Fibroblast of mammary gland (primary cell): ENCODE measurements at regions not wholly inside any gene's neighbourhood (a gene's known extent, or its start where the extent isn't known, plus 50 kb on each side); places are given as distances from the start of the nearest gene placed in this dataset.
"Not testable (repeated sequence)": the region's sequence is repeated elsewhere in the genome, so short reads cannot be mapped to it uniquely, and the experiment has no call there.

ENCODE experiments used
- DNase-seq: peaks from one replicate; pipeline ENCODE4 v3.0.0-alpha.2; 2010; ENCODE audit warnings: low read depth
- H3K4me3 ChIP-seq: 2 replicates; pipeline ENCODE4 v1.5.1; 2011; ENCODE audit warnings: low read depth, mild to moderate bottlenecking, low read length, moderate library complexity; ENCODE audit not compliant: control insufficient read depth
- CTCF ChIP-seq: conservative IDR thresholded peaks from 2 replicates; pipeline ENCODE4 v1.5.1; 2011; ENCODE audit warnings: low read depth, low read length, inconsistent platforms; ENCODE audit not compliant: control insufficient read depth, insufficient read depth

DNA sequence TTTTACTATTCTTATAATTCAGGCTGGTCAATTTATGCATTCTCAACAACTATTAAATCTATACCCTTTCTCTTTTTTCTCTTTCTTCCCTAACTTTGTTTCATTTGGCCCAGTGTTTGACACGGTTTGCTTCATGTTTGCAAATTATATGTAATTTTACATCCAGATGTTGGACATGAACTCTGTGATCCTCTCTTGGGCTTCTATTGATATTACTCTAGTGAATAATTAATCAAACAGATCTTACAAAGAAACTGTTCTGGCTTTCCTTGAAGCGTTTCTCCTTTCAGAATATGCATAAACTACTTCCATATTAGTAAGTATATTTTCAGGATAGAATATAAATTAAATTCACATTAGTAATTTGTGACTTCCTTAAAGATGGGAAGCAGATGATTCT, 225.1 kb upstream of the TMEFF2 start:
- DNase-seq, result no peak
- no peak for TF ChIP-seq CTCF
- H3K4me3 ChIP-seq, result no peak overlapping the region

- H3K4me3 ChIP-seq, result no peak overlapping the region
- no peak for DNase-seq
- TF ChIP-seq CTCF, result no peak
Observed at GRCh38 chr2:192416060-192416459, 221.3 kb upstream of the TMEFF2 start.

- TF ChIP-seq CTCF, result no peak
- DNase-seq, result no peak
- H3K4me3 ChIP-seq, result no peak overlapping the region
Observed at GRCh38 chr2:192414794-192415193, 220.1 kb upstream of the TMEFF2 start.

DNA sequence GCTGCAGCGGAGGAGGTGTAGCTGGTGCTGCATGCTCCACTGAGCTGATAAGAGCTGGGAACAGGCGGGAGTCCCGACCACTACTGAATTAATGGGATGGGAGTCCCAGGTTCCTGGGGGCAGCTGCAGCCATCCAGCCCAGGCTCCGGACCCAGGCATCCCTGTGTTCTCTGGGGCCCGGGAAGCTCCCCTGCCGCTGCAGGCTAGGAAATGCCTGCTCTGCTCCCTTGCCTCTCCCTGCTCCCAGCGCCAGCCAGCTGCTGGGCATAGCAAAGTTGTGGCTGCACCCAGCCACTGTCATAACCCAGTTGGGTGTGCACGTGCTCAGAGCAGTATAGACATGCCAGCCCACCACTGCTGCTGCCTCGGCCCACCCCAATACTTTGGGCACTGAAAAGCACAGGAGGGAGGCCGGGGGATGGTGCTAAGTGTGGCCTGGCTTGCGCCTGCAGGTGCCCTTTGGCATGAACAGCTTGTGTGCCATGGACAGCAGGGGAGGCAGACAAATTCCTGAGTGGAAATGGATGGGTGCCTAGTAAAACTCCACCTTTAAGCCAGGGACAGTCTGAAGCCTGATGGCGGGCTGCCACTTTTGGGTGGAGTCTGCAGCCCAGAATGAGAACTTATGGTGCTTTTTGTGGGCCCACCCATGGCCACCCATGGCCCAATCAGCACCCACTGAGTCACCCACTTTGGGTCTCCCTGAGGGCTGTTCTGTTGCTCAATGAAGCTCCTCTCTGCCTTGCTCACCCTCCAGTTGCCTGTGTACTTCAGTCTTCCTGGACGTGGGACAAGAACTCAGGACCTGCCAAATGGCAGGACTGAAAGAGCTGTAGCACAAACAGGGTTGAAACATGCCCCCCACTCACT, 219.3 kb upstream of the TMEFF2 start:
- peak; percentile 2 for DNase-seq
- no peak overlapping the region for H3K4me3 ChIP-seq
- no peak for TF ChIP-seq CTCF

- not testable (repeated sequence) for H3K4me3 ChIP-seq, DNase-seq
Observed at GRCh38 chr2:192412866-192413265, 218.1 kb upstream of the TMEFF2 start.

DNA sequence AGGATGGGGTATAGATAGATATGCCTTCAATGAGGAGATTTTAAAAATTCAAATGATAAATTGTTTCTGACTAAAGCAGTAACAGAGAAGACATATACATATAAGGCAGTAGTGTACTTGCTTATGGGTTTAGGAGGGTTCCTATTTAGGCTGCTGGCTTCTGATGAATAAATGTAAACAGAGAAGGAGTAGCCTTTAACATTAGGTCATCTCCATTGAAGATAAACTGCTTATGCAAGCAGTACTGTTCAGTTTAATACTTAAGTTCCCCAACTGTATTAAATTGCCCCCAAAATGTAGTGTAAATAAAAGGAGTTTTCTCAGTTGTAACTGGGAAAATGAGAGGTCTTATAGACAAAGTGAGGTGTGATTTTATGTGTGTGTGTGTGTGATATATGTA, 217.7 kb upstream of the TMEFF2 start:
- no peak overlapping the region for H3K4me3 ChIP-seq
- no peak for DNase-seq
- TF ChIP-seq CTCF, result no peak

- H3K4me3 ChIP-seq, result no peak overlapping the region
- no peak for TF ChIP-seq CTCF
- DNase-seq, result no peak
Observed at GRCh38 chr2:192411755-192412154, 217.0 kb upstream of the TMEFF2 start.
